Fibroblast of upper back skin (primary cell): ENCODE measurements at regions not wholly inside any gene's neighbourhood (a gene's known extent, or its start where the extent isn't known, plus 50 kb on each side); places are given as distances from the start of the nearest gene placed in this dataset.

Experiments used
- DNase-seq: peaks from one replicate; pipeline ENCODE4 v3.0.0-alpha.2; 2013

GRCh38 chr3:113138839-113139743 lies 72.3 kb upstream of the BOC start:
- DNase-seq = no peak

GRCh38 chr3:113140876-113141275 lies 70.5 kb upstream of the BOC start:
- DNase-seq = no peak

GRCh38 chr3:113141543-113141942 lies 69.8 kb upstream of the BOC start:
- DNase-seq = no peak

- DNase-seq = no peak
Measured at GRCh38 chr3:113142476-113142875, 68.9 kb upstream of the BOC start.

- DNase-seq = no peak
Measured at GRCh38 chr3:113143353-113143752, 68.0 kb upstream of the BOC start.

GRCh38 chr3:113147681-113148261 lies 63.6 kb upstream of the BOC start:
- no peak for DNase-seq

GRCh38 chr3:113148284-113148683 lies 63.1 kb upstream of the BOC start:
- DNase-seq = no peak

- DNase-seq = no peak
Measured at GRCh38 chr3:113150250-113150649, 61.1 kb upstream of the BOC start.

- peak; percentile 66 for DNase-seq
Measured at GRCh38 chr3:113151461-113152031, 59.8 kb upstream of the BOC start.

GRCh38 chr3:113152849-113153248 lies 58.5 kb upstream of the BOC start:
- DNase-seq = no peak

GRCh38 chr3:113153499-113154107 lies 57.8 kb upstream of the BOC start:
- no peak for DNase-seq

- DNase-seq = no peak
Measured at GRCh38 chr3:113156816-113157333, 54.5 kb upstream of the BOC start.

GRCh38 chr3:113157408-113158030 lies 53.8 kb upstream of the BOC start:
- DNase-seq = peak; percentile 64

GRCh38 chr3:113158171-113158570 lies 53.2 kb upstream of the BOC start:
- DNase-seq = no peak
